Bronchial epithelial cell (primary cell): ENCODE measurements at regions not wholly inside any gene's neighbourhood (a gene's known extent, or its start where the extent isn't known, plus 50 kb on each side); places are given as distances from the start of the nearest gene placed in this dataset.
"Not testable (repeated sequence)": the region's sequence is repeated elsewhere in the genome, so short reads cannot be mapped to it uniquely, and the experiment has no call there.

ENCODE experiments used
- DNase-seq: peaks from one replicate; pipeline ENCODE4 v3.0.0-alpha.2; 2010; ENCODE audit warnings: low read depth
- FAIRE-seq: peaks from 2 replicates; lab custom pipeline; 2011; peaks lifted over from hg19 to GRCh38; lab: Jason Lieb, UNC
- H3K27me3 ChIP-seq: 2 replicates; pipeline ENCODE4 v1.5.1; 2011; ENCODE audit warnings: low read length; ENCODE audit not compliant: control insufficient read depth, insufficient read depth
- H3K36me3 ChIP-seq: 2 replicates; pipeline ENCODE4 v1.5.1; 2011; ENCODE audit warnings: low read length; ENCODE audit not compliant: control insufficient read depth, insufficient read depth
- H3K4me3 ChIP-seq: 2 replicates; pipeline ENCODE4 v1.5.1; 2011; ENCODE audit warnings: mild to moderate bottlenecking, low read depth, low read length, control low read depth
- CTCF ChIP-seq: IDR thresholded peaks from 2 replicates; pipeline ENCODE4 v1.5.1; 2011; ENCODE audit warnings: mild to moderate bottlenecking, moderate library complexity, low read length, control low read depth, inconsistent platforms; ENCODE audit not compliant: insufficient read depth, severe bottlenecking

GRCh38 chr15:79501086-79501485 is 69.0 kb downstream of the MINAR1 start:
- no peak for TF ChIP-seq CTCF
- no peak for FAIRE-seq
- H3K4me3 ChIP-seq: no peak overlapping the region
- no peak for DNase-seq
- no peaks in the 10 kb centered on the region for H3K27me3 ChIP-seq
- H3K36me3 ChIP-seq: no peaks in the 10 kb centered on the region

- no peak for FAIRE-seq
- no peak for TF ChIP-seq CTCF
- no peak for DNase-seq
- Histone ChIP-seq H3K4me3 (no peak overlapping the region), H3K27me3 (no peaks in the 10 kb centered on the region), H3K36me3 (no peaks in the 10 kb centered on the region)
These were observed 73.8 kb downstream of the MINAR1 start for GRCh38 chr15:79505956-79506355.

GRCh38 chr15:79512844-79513243 is 80.7 kb downstream of the MINAR1 start:
- not testable (repeated sequence) for H3K36me3 ChIP-seq, H3K4me3 ChIP-seq, H3K27me3 ChIP-seq, DNase-seq
- peak; percentile 36 for FAIRE-seq

GRCh38 chr15:79513417-79513816 is 81.3 kb downstream of the MINAR1 start:
- H3K4me3 ChIP-seq: no peak overlapping the region
- TF ChIP-seq CTCF: no peak
- FAIRE-seq (no peak), DNase-seq (no peak)
- H3K36me3 ChIP-seq: no peaks in the 10 kb centered on the region
- H3K27me3 ChIP-seq: no peaks in the 10 kb centered on the region

GRCh38 chr15:79513940-79514339 is 81.8 kb downstream of the MINAR1 start:
- Histone ChIP-seq H3K4me3 (no peak overlapping the region), H3K36me3 (no peaks in the 10 kb centered on the region), H3K27me3 (no peaks in the 10 kb centered on the region)
- FAIRE-seq (no peak), DNase-seq (no peak)
- no peak for TF ChIP-seq CTCF

GRCh38 chr15:79515300-79516027 is 83.3 kb downstream of the MINAR1 start:
- DNase-seq (no peak), FAIRE-seq (no peak)
- Histone ChIP-seq H3K36me3 (no peaks in the 10 kb centered on the region), H3K4me3 (no peak overlapping the region), H3K27me3 (no peaks in the 10 kb centered on the region)
- TF ChIP-seq CTCF: no peak
